K562 (cell line): ENCODE measurements at regions not wholly inside any gene's neighbourhood (a gene's known extent, or its start where the extent isn't known, plus 50 kb on each side); places are given as distances from the start of the nearest gene placed in this dataset.

Experiments
- KLF13 ChIP-seq: fragments of 450-650 bp; IDR thresholded peaks from 2 replicates; pipeline ENCODE4 v1.6.1; 2016; ENCODE audit warnings: missing genetic modification characterization, low read depth, mild to moderate bottlenecking, missing compliant biosample characterization, moderate library complexity, borderline replicate concordance
- SMARCE1 ChIP-seq: fragments of 450-650 bp; IDR thresholded peaks from 2 replicates; pipeline ENCODE4 v1.7.1; 2016; ENCODE audit warnings: mild to moderate bottlenecking
- TAF1 ChIP-seq: IDR thresholded peaks from 2 replicates; pipeline ENCODE4 v1.6.1; 2011; ENCODE audit warnings: mild to moderate bottlenecking, low read length, moderate library complexity; ENCODE audit not compliant: insufficient read depth, control insufficient read depth, severe bottlenecking; ENCODE audit errors: extremely low read depth
- TBL1XR1 ChIP-seq, 2 experiments: IDR thresholded peaks; 2 replicates each; pipeline ENCODE4 v1.6.1; 2012; ENCODE audit warnings: improper control_type of control experiment in 2 of 2, low read length in 2 of 2, mild to moderate bottlenecking in 1 of 2

DNA sequence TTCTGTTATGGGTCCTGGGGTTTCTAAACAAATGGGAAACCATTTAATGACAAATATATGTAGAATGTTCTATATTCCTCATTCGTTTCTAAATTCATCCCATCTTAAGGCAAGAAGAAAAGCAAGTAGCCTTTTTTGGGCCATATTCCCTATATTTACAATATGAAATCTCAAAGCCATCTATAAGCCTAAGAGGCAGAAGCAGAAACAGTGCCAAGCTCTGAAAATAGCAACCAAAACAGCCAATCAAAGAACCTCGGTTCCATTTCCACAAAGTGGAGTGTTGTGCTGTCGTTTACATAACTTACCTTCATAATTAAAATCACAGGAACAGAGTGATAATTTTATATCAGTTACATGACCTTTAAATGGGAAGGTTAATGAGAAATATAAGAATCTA lies 330.6 kb upstream of the GATB start:
- TF ChIP-seq TAF1 (no peak), TBL1XR1 (IDR thresholded peaks at IDR 0.05; ENCODE audit: low read length in 2 of 2) (no peak), KLF13 (tag) (no peak), SMARCE1 (no peak)
